GM12878 (cell line): ENCODE measurements at regions not wholly inside any gene's neighbourhood (a gene's known extent, or its start where the extent isn't known, plus 50 kb on each side); places are given as distances from the start of the nearest gene placed in this dataset.

ENCODE experiments used
- ATAC-seq: fragments of 200-7000 bp; cut with Tn5 transposase; 3 replicates; pipeline ENCODE4 v1.9.1; 2020; ENCODE audit warnings: mild to moderate bottlenecking, moderate library complexity
- BruUV-seq: library from RNA; stranded (reverse); fragments of 400-500 nt; replicated peaks from 2 replicates; lab custom pipeline; 2021; lab: Mats Ljungman, UMichigan
- CTCF ChIA-PET: fragments of 300-600 bp; sonication (Branson Sonifier 250); formaldehyde crosslinking; extraction: SDS; loops from one replicate; lab custom pipeline; 2021; ENCODE audit warnings: inconsistent platforms; lab: Yijun Ruan, JAX
- POLR2A ChIA-PET: fragments of 350-600 bp; formaldehyde crosslinking; extraction: SDS; loops from one replicate; lab custom pipeline; 2021; ENCODE audit warnings: inconsistent platforms; lab: Charles Lee
- RAD21 ChIA-PET: fragments of 300-600 bp; sonication (Branson Sonifier 250); formaldehyde crosslinking; loops from one replicate; lab custom pipeline; 2023; ENCODE audit warnings: antibody characterized with exemption; ENCODE audit not compliant: unreplicated experiment; lab: Charles Lee
- SMC1A ChIA-PET: fragments of 300-600 bp; sonication (Branson Sonifier 250); formaldehyde crosslinking; loops from one replicate; lab custom pipeline; 2023; ENCODE audit not compliant: unreplicated experiment, uncharacterized antibody; lab: Charles Lee
- DNase-seq: peaks from one replicate; pipeline ENCODE4 v3.0.0-alpha.2; 2011; ENCODE audit warnings: low read depth, low spot score
- FAIRE-seq: peaks from 3 replicates; lab custom pipeline; 2011; peaks lifted over from hg19 to GRCh38; lab: Jason Lieb, UNC
- H2AFZ ChIP-seq: 2 replicates; pipeline ENCODE4 v1.6.0; 2011; ENCODE audit warnings: low read depth, low read length, control low read depth; ENCODE audit not compliant: control insufficient read depth
- H3K27ac ChIP-seq: 2 replicates; pipeline ENCODE4 v1.5.1; 2011; ENCODE audit warnings: control low read depth; ENCODE audit not compliant: control insufficient read depth, insufficient read depth
- H3K27me3 ChIP-seq, 2 experiments: replicated peaks in 1 of 2; 2 replicates each; pipeline versions ENCODE4 v1.6.0 to v1.6.1; 2011; ENCODE audit warnings: low read length in 1 of 2; ENCODE audit not compliant: control insufficient read depth in 2 of 2, insufficient read depth in 2 of 2
- H3K36me3 ChIP-seq, 2 experiments: 2 replicates each; pipeline ENCODE4 v1.5.1; 2011; ENCODE audit warnings: low read length in 1 of 2; ENCODE audit not compliant: control insufficient read depth in 2 of 2, insufficient read depth in 2 of 2
- H3K4me1 ChIP-seq: 2 replicates; pipeline ENCODE4 v1.6.1; 2011; ENCODE audit warnings: mild to moderate bottlenecking, low read length, moderate library complexity, mixed read lengths; ENCODE audit not compliant: control insufficient read depth, insufficient read depth
- H3K4me2 ChIP-seq: 2 replicates; pipeline ENCODE4 v1.6.0; 2011; ENCODE audit warnings: control low read depth; ENCODE audit not compliant: control insufficient read depth, insufficient read depth
- H3K4me3 ChIP-seq: fragments of 200-600 bp; sonication (generic); 2 replicates; pipeline ENCODE4 v1.5.1; 2016
- H3K79me2 ChIP-seq: 2 replicates; pipeline ENCODE4 v1.6.0; 2011; ENCODE audit warnings: low read length; ENCODE audit not compliant: control insufficient read depth, insufficient read depth
- H3K9ac ChIP-seq: 2 replicates; pipeline ENCODE4 v1.8.0; 2011; ENCODE audit warnings: low read length, control low read depth, mixed read lengths; ENCODE audit not compliant: control insufficient read depth, insufficient read depth
- H3K9me3 ChIP-seq: replicated peaks from 3 replicates; pipeline ENCODE4 v1.5.1; 2011; ENCODE audit warnings: mild to moderate bottlenecking, low read length; ENCODE audit not compliant: control insufficient read depth, insufficient read depth
- H4K20me1 ChIP-seq: 2 replicates; pipeline ENCODE4 v1.6.0; 2011; ENCODE audit not compliant: control insufficient read depth, insufficient read depth
- BHLHE40 ChIP-seq, 2 experiments: fragments of 450-650 bp in 1 of 2; IDR thresholded peaks; 2 replicates each; pipeline ENCODE4 v1.6.1; 2011 to 2017; ENCODE audit warnings: low read depth in 2 of 2, borderline replicate concordance in 1 of 2, improper control_type of control experiment in 1 of 2, low read length in 1 of 2, mild to moderate bottlenecking in 1 of 2
- E2F8 ChIP-seq: fragments of 450-650 bp; IDR thresholded peaks from 2 replicates; pipeline ENCODE4 v1.6.1; 2018; ENCODE audit warnings: mild to moderate bottlenecking, low read depth, moderate library complexity; ENCODE audit not compliant: partially characterized antibody
- FOXM1 ChIP-seq: IDR thresholded peaks from 2 replicates; pipeline ENCODE4 v1.6.1; 2012; ENCODE audit warnings: low read depth, mild to moderate bottlenecking, inconsistent platforms, low read length, moderate library complexity
- GATAD2B ChIP-seq: fragments of 450-650 bp; conservative IDR thresholded peaks from 2 replicates; pipeline ENCODE4 v1.6.1; 2017; ENCODE audit warnings: low read depth, mild to moderate bottlenecking, moderate library complexity
- IRF3 ChIP-seq: fragments of 450-650 bp; IDR thresholded peaks from 2 replicates; pipeline ENCODE4 v1.6.1; 2014; ENCODE audit warnings: mild to moderate bottlenecking
- MEF2A ChIP-seq: IDR thresholded peaks from 2 replicates; pipeline ENCODE4 v1.6.1; 2011; ENCODE audit warnings: low read depth, mild to moderate bottlenecking, low read length, moderate library complexity; ENCODE audit not compliant: insufficient read depth
- PAX5 ChIP-seq: IDR thresholded peaks from 2 replicates; pipeline ENCODE4 v1.6.1; 2011; ENCODE audit warnings: low read depth, low read length, borderline replicate concordance
- STAT3 ChIP-seq: IDR thresholded peaks from 2 replicates; pipeline ENCODE4 v1.6.1; 2011; ENCODE audit warnings: low read depth, low read length, improper control_type of control experiment
- TBL1XR1 ChIP-seq: IDR thresholded peaks from 2 replicates; pipeline ENCODE4 v1.6.1; 2012; ENCODE audit warnings: low read depth, low read length, improper control_type of control experiment
- WRNIP1 ChIP-seq: IDR thresholded peaks from 2 replicates; pipeline ENCODE4 v1.6.1; 2011; ENCODE audit warnings: low read depth, low read length, improper control_type of control experiment, borderline replicate concordance
- WGBS: methylation state at CpG from one replicate; pipeline ENCODE4 v1.1.6; 2016; ENCODE audit warnings: low lambda C conversion rate; ENCODE audit not compliant: insufficient replicate concordance, insufficient coverage; ENCODE audit errors: missing lambda C conversion rate; 5-methylcytosine and 5-hydroxymethylcytosine counted together
- in situ Hi-C: fragments of 300-500 bp; cut with MboI; formaldehyde crosslinking; loops from 9 replicates; pipeline ENCODE4 v1.14.3; 2018; ENCODE audit warnings: mixed read lengths
- intact Hi-C: fragments of 100-400 bp; cut with micrococcal nuclease; formaldehyde crosslinking; loops from one replicate; pipeline ENCODE4 v1.14.2; 2022; ENCODE audit not compliant: unreplicated experiment
- TF ChIP-seq, protein P1 (sequence below): fragments of 450-650 bp; formaldehyde crosslinking; IDR thresholded peaks from 2 replicates; pipeline ENCODE4 v1.4.0; 2022; ENCODE audit warnings: mild to moderate bottlenecking, moderate library complexity
- TF ChIP-seq, protein P2 (sequence below): IDR thresholded peaks from 2 replicates; pipeline ENCODE4 v1.6.1; 2012; ENCODE audit warnings: mild to moderate bottlenecking, low read depth, low read length

GRCh38 chr11:107274138-107274537 is 183.5 kb downstream of the CWF19L2 start (continued):
- TF ChIP-seq GATAD2B (no peak), BHLHE40 (IDR thresholded peaks at IDR 0.05; ENCODE audit: borderline replicate concordance in 1 of 2, low read depth in 2 of 2, low read length in 1 of 2) (no peak), FOXM1 (no peak)

GRCh38 chr11:107272561-107272960 is 185.1 kb downstream of the CWF19L2 start:
- POLR2A ChIA-PET: no interaction called here
- in situ Hi-C loops: no loop called here
- CTCF ChIA-PET: no interaction called here
- SMC1A ChIA-PET: no interaction called here
- intact Hi-C loops: no loop called here
- 58% methylated on average over 5 of the region's 5 CpGs for WGBS
- Histone ChIP-seq H3K79me2 (no peaks in the 10 kb centered on the region), H3K4me2 (no peak overlapping the region), H3K9ac (no peak overlapping the region), H2AFZ (no peak overlapping the region), H4K20me1 (no peaks in the 10 kb centered on the region), H3K4me3 (no peak overlapping the region), H3K36me3 (no peaks in the 10 kb centered on the region), H3K4me1 (no peaks in the 10 kb centered on the region), H3K9me3 (no peaks in the 10 kb centered on the region), H3K27me3 (no peaks in the 10 kb centered on the region), H3K27ac (no peak overlapping the region)
- BruUV-seq: no TSS peak
- RAD21 ChIA-PET: no interaction called here
- FAIRE-seq: no peak
- ATAC-seq: no peak
- no peak for DNase-seq
- no peak for TF ChIP-seq STAT3
- no peak for TF ChIP-seq IRF3
- TF ChIP-seq, protein P1, sequence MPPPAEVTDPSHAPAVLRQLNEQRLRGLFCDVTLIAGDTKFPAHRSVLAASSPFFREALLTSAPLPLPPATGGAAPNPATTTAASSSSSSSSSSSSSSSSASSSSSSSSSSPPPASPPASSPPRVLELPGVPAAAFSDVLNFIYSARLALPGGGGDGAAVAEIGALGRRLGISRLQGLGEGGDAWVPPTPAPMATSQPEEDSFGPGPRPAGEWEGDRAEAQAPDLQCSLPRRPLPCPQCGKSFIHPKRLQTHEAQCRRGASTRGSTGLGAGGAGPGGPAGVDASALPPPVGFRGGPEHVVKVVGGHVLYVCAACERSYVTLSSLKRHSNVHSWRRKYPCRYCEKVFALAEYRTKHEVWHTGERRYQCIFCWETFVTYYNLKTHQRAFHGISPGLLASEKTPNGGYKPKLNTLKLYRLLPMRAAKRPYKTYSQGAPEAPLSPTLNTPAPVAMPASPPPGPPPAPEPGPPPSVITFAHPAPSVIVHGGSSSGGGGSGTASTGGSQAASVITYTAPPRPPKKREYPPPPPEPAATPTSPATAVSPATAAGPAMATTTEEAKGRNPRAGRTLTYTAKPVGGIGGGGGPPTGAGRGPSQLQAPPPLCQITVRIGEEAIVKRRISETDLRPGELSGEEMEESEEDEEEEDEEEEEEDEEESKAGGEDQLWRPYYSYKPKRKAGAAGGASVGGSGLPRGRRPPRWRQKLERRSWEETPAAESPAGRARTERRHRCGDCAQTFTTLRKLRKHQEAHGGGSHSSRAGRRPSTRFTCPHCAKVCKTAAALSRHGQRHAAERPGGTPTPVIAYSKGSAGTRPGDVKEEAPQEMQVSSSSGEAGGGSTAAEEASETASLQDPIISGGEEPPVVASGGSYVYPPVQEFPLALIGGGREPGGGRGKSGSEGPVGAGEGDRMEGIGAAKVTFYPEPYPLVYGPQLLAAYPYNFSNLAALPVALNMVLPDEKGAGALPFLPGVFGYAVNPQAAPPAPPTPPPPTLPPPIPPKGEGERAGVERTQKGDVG (CRISPR knock-in tag): no peak
- no peak for TF ChIP-seq BHLHE40 (IDR thresholded peaks at IDR 0.05; ENCODE audit: borderline replicate concordance in 1 of 2, low read depth in 2 of 2, low read length in 1 of 2)
- TF ChIP-seq TBL1XR1: no peak
- TF ChIP-seq PAX5: no peak
- TF ChIP-seq MEF2A: no peak
- TF ChIP-seq, protein P2, sequence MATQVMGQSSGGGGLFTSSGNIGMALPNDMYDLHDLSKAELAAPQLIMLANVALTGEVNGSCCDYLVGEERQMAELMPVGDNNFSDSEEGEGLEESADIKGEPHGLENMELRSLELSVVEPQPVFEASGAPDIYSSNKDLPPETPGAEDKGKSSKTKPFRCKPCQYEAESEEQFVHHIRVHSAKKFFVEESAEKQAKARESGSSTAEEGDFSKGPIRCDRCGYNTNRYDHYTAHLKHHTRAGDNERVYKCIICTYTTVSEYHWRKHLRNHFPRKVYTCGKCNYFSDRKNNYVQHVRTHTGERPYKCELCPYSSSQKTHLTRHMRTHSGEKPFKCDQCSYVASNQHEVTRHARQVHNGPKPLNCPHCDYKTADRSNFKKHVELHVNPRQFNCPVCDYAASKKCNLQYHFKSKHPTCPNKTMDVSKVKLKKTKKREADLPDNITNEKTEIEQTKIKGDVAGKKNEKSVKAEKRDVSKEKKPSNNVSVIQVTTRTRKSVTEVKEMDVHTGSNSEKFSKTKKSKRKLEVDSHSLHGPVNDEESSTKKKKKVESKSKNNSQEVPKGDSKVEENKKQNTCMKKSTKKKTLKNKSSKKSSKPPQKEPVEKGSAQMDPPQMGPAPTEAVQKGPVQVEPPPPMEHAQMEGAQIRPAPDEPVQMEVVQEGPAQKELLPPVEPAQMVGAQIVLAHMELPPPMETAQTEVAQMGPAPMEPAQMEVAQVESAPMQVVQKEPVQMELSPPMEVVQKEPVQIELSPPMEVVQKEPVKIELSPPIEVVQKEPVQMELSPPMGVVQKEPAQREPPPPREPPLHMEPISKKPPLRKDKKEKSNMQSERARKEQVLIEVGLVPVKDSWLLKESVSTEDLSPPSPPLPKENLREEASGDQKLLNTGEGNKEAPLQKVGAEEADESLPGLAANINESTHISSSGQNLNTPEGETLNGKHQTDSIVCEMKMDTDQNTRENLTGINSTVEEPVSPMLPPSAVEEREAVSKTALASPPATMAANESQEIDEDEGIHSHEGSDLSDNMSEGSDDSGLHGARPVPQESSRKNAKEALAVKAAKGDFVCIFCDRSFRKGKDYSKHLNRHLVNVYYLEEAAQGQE: no peak
- TF ChIP-seq E2F8: no peak
- no peak for TF ChIP-seq WRNIP1
